Glutamatergic neuron (in vitro differentiated cells): ENCODE measurements at regions not wholly inside any gene's neighbourhood (a gene's known extent, or its start where the extent isn't known, plus 50 kb on each side); places are given as distances from the start of the nearest gene placed in this dataset.

Experiments
- DNase-seq: peaks from one replicate; pipeline ENCODE4 v3.0.0; 2022
- H3K27ac Mint-ChIP-seq: one replicate; pipeline ENCODE4 v1.8.0; 2020; ENCODE audit warnings: mild to moderate bottlenecking, mixed read lengths, inconsistent platforms; ENCODE audit not compliant: unreplicated experiment
- H3K27me3 Mint-ChIP-seq: one replicate; pipeline ENCODE4 v1.8.0; 2020; ENCODE audit warnings: mild to moderate bottlenecking, moderate library complexity, mixed read lengths, inconsistent platforms; ENCODE audit not compliant: unreplicated experiment
- H3K36me3 Mint-ChIP-seq: one replicate; pipeline ENCODE4 v1.8.0; 2020; ENCODE audit warnings: mild to moderate bottlenecking, mixed read lengths, inconsistent platforms; ENCODE audit not compliant: unreplicated experiment
- H3K4me1 Mint-ChIP-seq: one replicate; pipeline ENCODE4 v1.8.0; 2020; ENCODE audit warnings: mild to moderate bottlenecking, low read depth, mixed read lengths, inconsistent platforms; ENCODE audit not compliant: unreplicated experiment
- H3K4me3 Mint-ChIP-seq: one replicate; pipeline ENCODE4 v1.8.0; 2020; ENCODE audit warnings: mild to moderate bottlenecking, mixed read lengths, inconsistent platforms; ENCODE audit not compliant: unreplicated experiment
- H3K9me3 Mint-ChIP-seq: one replicate; pipeline ENCODE4 v1.8.0; 2020; ENCODE audit warnings: mild to moderate bottlenecking, moderate library complexity, mixed read lengths, inconsistent platforms; ENCODE audit not compliant: unreplicated experiment
- CTCF ChIP-seq: fragments of 200-600 bp; sonication (generic); IDR thresholded peaks from one replicate; pipeline ENCODE4 v1.5.0; 2021; ENCODE audit not compliant: partially characterized antibody, unreplicated experiment

GRCh38 chr22:48882636-48883200 lies 945.0 kb downstream of the BRD1 start:
- Mint-ChIP-seq H3K36me3 (no peaks in the 10 kb centered on the region), H3K27me3 (no peaks in the 10 kb centered on the region), H3K4me3 (no peak overlapping the region), H3K9me3 (peaks cover 10% of the 10 kb centered on the region), H3K4me1 (no peaks in the 10 kb centered on the region), H3K27ac (no peak overlapping the region)
- DNase-seq, result no peak
- no peak for TF ChIP-seq CTCF

DNA sequence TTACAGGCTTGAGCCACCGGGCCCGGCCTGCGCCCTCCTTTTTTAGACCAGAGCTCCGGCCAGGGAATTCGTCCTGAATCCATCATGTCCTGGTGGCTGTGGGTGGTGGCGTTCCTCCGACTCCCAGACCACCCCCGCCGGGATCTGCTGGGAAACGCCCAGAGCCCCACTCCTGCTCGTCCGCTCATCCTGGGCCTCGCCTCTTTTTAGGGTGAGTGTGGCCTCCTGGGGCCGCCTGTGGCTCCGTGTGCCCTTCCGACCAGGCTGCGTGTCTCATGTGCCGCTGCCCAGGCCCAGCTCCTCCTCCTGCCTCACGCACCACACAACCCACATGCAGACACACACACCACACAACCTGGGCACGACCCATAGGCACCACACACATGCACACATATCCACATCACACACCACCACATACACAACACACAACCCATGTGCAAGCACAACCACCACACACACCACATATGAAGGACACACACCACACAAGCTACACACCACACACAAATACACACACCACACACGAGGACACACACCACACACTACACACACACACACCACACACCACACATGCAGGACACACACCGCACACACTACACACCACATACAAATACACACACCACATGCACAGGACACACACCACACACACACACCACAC lies 946.2 kb downstream of the BRD1 start:
- no peak for DNase-seq
- Mint-ChIP-seq H3K4me3 (no peak overlapping the region), H3K4me1 (no peaks in the 10 kb centered on the region), H3K36me3 (no peaks in the 10 kb centered on the region), H3K27me3 (no peaks in the 10 kb centered on the region), H3K9me3 (peaks cover 12% of the 10 kb centered on the region), H3K27ac (no peak overlapping the region)
- TF ChIP-seq CTCF, result no peak

DNA sequence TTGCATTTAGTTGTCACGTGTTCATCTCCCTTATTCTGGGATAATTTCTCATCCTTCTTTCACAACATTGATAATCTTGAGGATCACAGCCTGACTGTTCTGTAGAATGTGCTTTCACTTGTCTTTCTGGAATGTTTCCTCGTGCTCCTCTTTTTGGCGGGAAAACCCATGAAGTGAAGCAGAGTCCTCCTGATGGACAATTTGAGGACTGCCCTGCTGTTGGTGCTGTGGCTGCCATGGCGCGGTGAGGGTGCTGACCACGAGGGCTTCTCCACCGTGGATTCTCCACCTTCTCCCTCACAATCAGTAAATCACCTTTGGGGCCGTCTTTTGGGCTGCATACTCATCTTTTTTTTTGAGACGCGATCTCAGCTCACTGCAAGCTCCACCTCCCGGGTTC lies 946.9 kb downstream of the BRD1 start:
- Mint-ChIP-seq H3K4me3 (no peak overlapping the region), H3K27ac (no peak overlapping the region), H3K9me3 (peaks cover 11% of the 10 kb centered on the region), H3K36me3 (no peaks in the 10 kb centered on the region), H3K4me1 (no peaks in the 10 kb centered on the region), H3K27me3 (peaks cover 2% of the 10 kb centered on the region)
- TF ChIP-seq CTCF, result no peak
- no peak for DNase-seq

GRCh38 chr22:48876951-48877350 lies 950.7 kb downstream of the BRD1 start:
- Mint-ChIP-seq H3K4me3 (no peak overlapping the region), H3K9me3 (peaks cover 12% of the 10 kb centered on the region), H3K36me3 (peaks cover 6% of the 10 kb centered on the region), H3K27ac (no peak overlapping the region), H3K27me3 (peaks cover 5% of the 10 kb centered on the region), H3K4me1 (no peaks in the 10 kb centered on the region)
- TF ChIP-seq CTCF, result no peak
- no peak for DNase-seq

DNA sequence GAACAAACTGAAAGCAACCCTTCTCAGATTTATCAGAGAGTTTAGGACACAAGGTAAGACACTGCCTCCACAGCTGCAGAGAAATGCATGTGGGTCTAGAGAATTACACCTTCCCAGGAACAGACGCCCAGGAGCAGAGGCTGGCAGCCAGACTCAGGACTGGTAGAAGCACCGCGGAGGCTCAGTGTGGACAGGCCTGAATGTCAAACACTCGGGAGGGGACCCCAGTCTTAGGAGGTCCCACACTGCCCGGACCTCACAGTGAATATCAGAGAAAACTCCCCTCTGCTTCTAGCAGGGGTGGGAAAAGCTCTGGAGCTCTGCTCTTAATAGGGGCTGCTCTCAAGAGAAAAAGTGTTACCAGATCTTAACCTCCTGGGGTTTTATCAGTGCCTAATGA lies 952.7 kb downstream of the BRD1 start:
- no peak for DNase-seq
- peaks cover 6% of the 10 kb centered on the region for H3K36me3 Mint-ChIP-seq
- no peak overlapping the region for H3K27ac Mint-ChIP-seq
- peaks cover 5% of the 10 kb centered on the region for H3K27me3 Mint-ChIP-seq
- H3K4me3 Mint-ChIP-seq, result no peak overlapping the region
- H3K4me1 Mint-ChIP-seq, result no peaks in the 10 kb centered on the region
- peaks cover 14% of the 10 kb centered on the region for H3K9me3 Mint-ChIP-seq
- no peak for TF ChIP-seq CTCF
